K562 (cell line): ENCODE measurements at regions not wholly inside any gene's neighbourhood (a gene's known extent, or its start where the extent isn't known, plus 50 kb on each side); places are given as distances from the start of the nearest gene placed in this dataset.

Source experiments
- ATAC-seq: fragments of 200-7000 bp; cut with Tn5 transposase; 3 replicates; pipeline ENCODE4 v1.9.1; 2020; ENCODE audit warnings: moderate library complexity
- BruUV-seq: library from RNA; stranded (reverse); fragments of 400-500 nt; replicated peaks from 2 replicates; lab custom pipeline; 2021; lab: Mats Ljungman, UMichigan
- CTCF ChIA-PET: fragments of 300-600 bp; formaldehyde crosslinking; extraction: SDS; loops from one replicate; lab custom pipeline; 2021; ENCODE audit warnings: low intra/inter-chr PET ratio; lab: Yijun Ruan, JAX
- POLR2A ChIA-PET: fragments of 300-600, 350-650 bp; sonication (Branson Sonifier 250); formaldehyde crosslinking; extraction: SDS; loops from one replicate; lab custom pipeline; 2021; ENCODE audit warnings: antibody characterized with exemption, inconsistent platforms; lab: Yijun Ruan, JAX
- DNase-seq, 4 experiments: peaks; one replicate each; pipeline versions ENCODE4 v3.0.0 to v3.0.0-alpha.2; 2011 to 2018; ENCODE audit warnings: low spot score in 3 of 4, mixed read lengths in 3 of 4; ENCODE audit errors: extremely low read depth in 1 of 4
- FAIRE-seq: peaks from 2 replicates; lab custom pipeline; 2011; peaks lifted over from hg19 to GRCh38; lab: Jason Lieb, UNC
- H2AFZ ChIP-seq: 2 replicates; pipeline ENCODE4 v1.6.0; 2011; ENCODE audit warnings: low read depth, low read length, control low read depth, inconsistent platforms
- H3K27ac ChIP-seq: fragments of 200-600 bp; 3 replicates; pipeline ENCODE4 v1.8.0; 2011; ENCODE audit warnings: low read depth, mild to moderate bottlenecking, control low read depth, inconsistent platforms, low read length, moderate library complexity, mixed read lengths; ENCODE audit errors: extremely low read depth
- H3K27me3 ChIP-seq, 2 experiments: fragments of 300-600 bp in 1 of 2; 2 replicates in 1 of 2; 3 replicates in 1 of 2; pipeline versions ENCODE4 v1.6.0 to v1.8.0; 2011; ENCODE audit warnings: inconsistent platforms in 2 of 2, low read length in 2 of 2, mild to moderate bottlenecking in 1 of 2, mixed read lengths in 1 of 2, moderate library complexity in 1 of 2; ENCODE audit not compliant: control insufficient read depth in 2 of 2, insufficient read depth in 2 of 2
- H3K36me3 ChIP-seq: fragments of 300-600 bp; 3 replicates; pipeline ENCODE4 v1.8.0; 2011; ENCODE audit warnings: mild to moderate bottlenecking, low read length, inconsistent platforms; ENCODE audit not compliant: control insufficient read depth, insufficient read depth
- H3K4me1 ChIP-seq, 2 experiments: fragments of 200-600 bp in 1 of 2; replicated peaks in 1 of 2; 2 replicates in 1 of 2; 3 replicates in 1 of 2; pipeline versions ENCODE4 v1.5.1 to v1.8.0; 2011; ENCODE audit warnings: inconsistent platforms in 2 of 2, low read length in 2 of 2, mild to moderate bottlenecking in 1 of 2, mixed read lengths in 1 of 2, moderate library complexity in 1 of 2; ENCODE audit not compliant: control insufficient read depth in 2 of 2, insufficient read depth in 2 of 2
- H3K4me2 ChIP-seq: 2 replicates; pipeline ENCODE4 v1.6.1; 2011; ENCODE audit warnings: low read length, control low read depth, inconsistent platforms, mixed read lengths; ENCODE audit not compliant: insufficient read depth
- H3K4me3 ChIP-seq: fragments of 200-600 bp; sonication (generic), shearing (Covaris generic); 2 replicates; pipeline ENCODE4 v1.5.1; 2016; ENCODE audit warnings: control low read depth, inconsistent platforms
- H3K79me2 ChIP-seq: fragments of 200-600 bp; 3 replicates; pipeline ENCODE4 v1.8.0; 2011; ENCODE audit warnings: low read length, inconsistent platforms; ENCODE audit not compliant: control insufficient read depth, insufficient read depth
- H3K9ac ChIP-seq, 2 experiments: 2 replicates each; pipeline versions ENCODE4 v1.6.0 to v1.6.1; 2011; ENCODE audit warnings: low read depth in 2 of 2, low read length in 2 of 2, control low read depth in 1 of 2, inconsistent platforms in 1 of 2, mild to moderate bottlenecking in 1 of 2, mixed read lengths in 1 of 2; ENCODE audit not compliant: insufficient read depth in 1 of 2
- H3K9me1 ChIP-seq: one replicate; pipeline ENCODE4 v1.6.0; 2011; ENCODE audit warnings: inconsistent platforms, mild to moderate bottlenecking, low read length, moderate library complexity; ENCODE audit not compliant: control insufficient read depth, insufficient read depth
- H3K9me3 ChIP-seq: replicated peaks from 2 replicates; pipeline ENCODE4 v1.5.1; 2011; ENCODE audit warnings: low read depth, low read length, inconsistent platforms; ENCODE audit not compliant: control insufficient read depth, insufficient read depth
- H4K20me1 ChIP-seq: replicated peaks from 2 replicates; pipeline ENCODE4 v1.6.1; 2011; ENCODE audit warnings: low read length, inconsistent platforms, mixed read lengths; ENCODE audit not compliant: control insufficient read depth, insufficient read depth
- E2F1 ChIP-seq: sonication (generic); formaldehyde crosslinking; IDR thresholded peaks from 2 replicates; pipeline ENCODE4 v1.8.1; 2023; ENCODE audit warnings: mild to moderate bottlenecking, missing genetic modification reagents, moderate library complexity
- HIVEP1 ChIP-seq: fragments of 250-450 bp; sonication (Bioruptor Pico); IDR thresholded peaks from 2 replicates; pipeline ENCODE4 v1.4.0; 2020; ENCODE audit warnings: mild to moderate bottlenecking
- KAT7 ChIP-seq: sonication (generic); formaldehyde crosslinking; IDR thresholded peaks from 2 replicates; pipeline ENCODE4 v1.8.0; 2022; ENCODE audit warnings: missing genetic modification reagents, mild to moderate bottlenecking, borderline replicate concordance
- KDM5B ChIP-seq: fragments of 200-600 bp; sonication (generic); IDR thresholded peaks from 2 replicates; pipeline ENCODE4 v1.6.1; 2012; ENCODE audit warnings: low read depth, mild to moderate bottlenecking, moderate library complexity, low read length, control low read depth, inconsistent platforms; ENCODE audit not compliant: insufficient replicate concordance
- MAFK ChIP-seq: IDR thresholded peaks from 2 replicates; pipeline ENCODE4 v1.6.1; 2011; ENCODE audit warnings: low read length, improper control_type of control experiment
- ZFX ChIP-seq: sonication (generic); formaldehyde crosslinking; IDR thresholded peaks from 2 replicates; pipeline ENCODE4 v1.8.0; 2022; ENCODE audit warnings: mild to moderate bottlenecking, missing genetic modification reagents, moderate library complexity
- ZNF551 ChIP-seq: fragments of 250-450 bp; sonication (Bioruptor Pico); IDR thresholded peaks from 2 replicates; pipeline ENCODE4 v1.5.0; 2021; ENCODE audit warnings: mild to moderate bottlenecking, moderate library complexity
- WGBS: fragments of 100-300 bp; shearing (Covaris generic); methylation state at CpG from one replicate; pipeline ENCODE4 v1.1.6; 2016; ENCODE audit warnings: low coverage, mixed read lengths; ENCODE audit not compliant: insufficient coverage; ENCODE audit errors: missing lambda C conversion rate; 5-methylcytosine and 5-hydroxymethylcytosine counted together
- in situ Hi-C: fragments of 300-500 bp; cut with MboI; formaldehyde crosslinking; loops from 4 replicates; pipeline ENCODE4 v1.15.0; 2018; ENCODE audit warnings: inconsistent platforms, mixed read lengths
- intact Hi-C: fragments of 100-400 bp; cut with micrococcal nuclease; formaldehyde crosslinking; loops from 2 replicates; pipeline ENCODE4 v1.14.2; 2022
- TF ChIP-seq, protein P1 (sequence below): fragments of 200-800 bp; sonication (Bioruptor generic); IDR thresholded peaks from 2 replicates; pipeline ENCODE4 v1.6.1; 2016; ENCODE audit warnings: missing genetic modification characterization, missing compliant biosample characterization
- TF ChIP-seq, protein P2 (sequence below): sonication (generic); formaldehyde crosslinking; IDR thresholded peaks from 2 replicates; pipeline ENCODE4 v1.8.0; 2022; ENCODE audit warnings: missing genetic modification reagents, mild to moderate bottlenecking, borderline replicate concordance
- TF ChIP-seq, protein P3 (sequence below): fragments of 450-650 bp; IDR thresholded peaks from 2 replicates; pipeline ENCODE4 v1.6.1; 2017; ENCODE audit warnings: antibody characterized with exemption

GRCh38 chr1:219771080-219771479, 157.3 kb downstream of the SLC30A10 start (continued):
- TF ChIP-seq, protein P1, sequence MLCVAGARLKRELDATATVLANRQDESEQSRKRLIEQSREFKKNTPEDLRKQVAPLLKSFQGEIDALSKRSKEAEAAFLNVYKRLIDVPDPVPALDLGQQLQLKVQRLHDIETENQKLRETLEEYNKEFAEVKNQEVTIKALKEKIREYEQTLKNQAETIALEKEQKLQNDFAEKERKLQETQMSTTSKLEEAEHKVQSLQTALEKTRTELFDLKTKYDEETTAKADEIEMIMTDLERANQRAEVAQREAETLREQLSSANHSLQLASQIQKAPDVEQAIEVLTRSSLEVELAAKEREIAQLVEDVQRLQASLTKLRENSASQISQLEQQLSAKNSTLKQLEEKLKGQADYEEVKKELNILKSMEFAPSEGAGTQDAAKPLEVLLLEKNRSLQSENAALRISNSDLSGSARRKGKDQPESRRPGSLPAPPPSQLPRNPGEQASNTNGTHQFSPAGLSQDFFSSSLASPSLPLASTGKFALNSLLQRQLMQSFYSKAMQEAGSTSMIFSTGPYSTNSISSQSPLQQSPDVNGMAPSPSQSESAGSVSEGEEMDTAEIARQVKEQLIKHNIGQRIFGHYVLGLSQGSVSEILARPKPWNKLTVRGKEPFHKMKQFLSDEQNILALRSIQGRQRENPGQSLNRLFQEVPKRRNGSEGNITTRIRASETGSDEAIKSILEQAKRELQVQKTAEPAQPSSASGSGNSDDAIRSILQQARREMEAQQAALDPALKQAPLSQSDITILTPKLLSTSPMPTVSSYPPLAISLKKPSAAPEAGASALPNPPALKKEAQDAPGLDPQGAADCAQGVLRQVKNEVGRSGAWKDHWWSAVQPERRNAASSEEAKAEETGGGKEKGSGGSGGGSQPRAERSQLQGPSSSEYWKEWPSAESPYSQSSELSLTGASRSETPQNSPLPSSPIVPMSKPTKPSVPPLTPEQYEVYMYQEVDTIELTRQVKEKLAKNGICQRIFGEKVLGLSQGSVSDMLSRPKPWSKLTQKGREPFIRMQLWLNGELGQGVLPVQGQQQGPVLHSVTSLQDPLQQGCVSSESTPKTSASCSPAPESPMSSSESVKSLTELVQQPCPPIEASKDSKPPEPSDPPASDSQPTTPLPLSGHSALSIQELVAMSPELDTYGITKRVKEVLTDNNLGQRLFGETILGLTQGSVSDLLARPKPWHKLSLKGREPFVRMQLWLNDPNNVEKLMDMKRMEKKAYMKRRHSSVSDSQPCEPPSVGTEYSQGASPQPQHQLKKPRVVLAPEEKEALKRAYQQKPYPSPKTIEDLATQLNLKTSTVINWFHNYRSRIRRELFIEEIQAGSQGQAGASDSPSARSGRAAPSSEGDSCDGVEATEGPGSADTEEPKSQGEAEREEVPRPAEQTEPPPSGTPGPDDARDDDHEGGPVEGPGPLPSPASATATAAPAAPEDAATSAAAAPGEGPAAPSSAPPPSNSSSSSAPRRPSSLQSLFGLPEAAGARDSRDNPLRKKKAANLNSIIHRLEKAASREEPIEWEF (CRISPR knock-in tag): no peak
- no peak for TF ChIP-seq ZFX (CRISPR knock-in tag)

DNA sequence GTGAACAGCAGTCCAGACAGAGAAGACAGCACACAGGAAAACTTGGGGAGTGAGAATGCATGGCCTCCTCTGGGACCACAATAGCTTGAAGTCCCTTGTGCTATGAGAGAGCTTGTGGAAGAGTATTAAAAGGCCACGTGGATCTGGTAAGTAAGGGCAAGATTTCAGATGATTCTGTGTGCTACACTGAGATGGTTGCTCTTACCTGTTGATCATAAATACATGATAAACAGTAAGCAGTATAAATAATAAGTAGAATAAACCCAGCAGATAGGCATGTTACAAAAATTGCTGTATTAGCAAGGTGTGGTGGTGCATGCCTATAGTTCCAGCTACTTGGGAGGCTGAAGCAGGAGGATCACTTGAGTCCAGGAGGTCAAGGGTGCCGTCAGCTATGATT, 150.4 kb upstream of the ZC3H11B start:
- no peak overlapping the region for H3K4me3 ChIP-seq
- no peak for ATAC-seq
- no peak for TF ChIP-seq MAFK
- TF ChIP-seq KAT7 (CRISPR knock-in tag): no peak
- TF ChIP-seq ZNF551 (CRISPR knock-in tag): no peak
- TF ChIP-seq, protein P2, sequence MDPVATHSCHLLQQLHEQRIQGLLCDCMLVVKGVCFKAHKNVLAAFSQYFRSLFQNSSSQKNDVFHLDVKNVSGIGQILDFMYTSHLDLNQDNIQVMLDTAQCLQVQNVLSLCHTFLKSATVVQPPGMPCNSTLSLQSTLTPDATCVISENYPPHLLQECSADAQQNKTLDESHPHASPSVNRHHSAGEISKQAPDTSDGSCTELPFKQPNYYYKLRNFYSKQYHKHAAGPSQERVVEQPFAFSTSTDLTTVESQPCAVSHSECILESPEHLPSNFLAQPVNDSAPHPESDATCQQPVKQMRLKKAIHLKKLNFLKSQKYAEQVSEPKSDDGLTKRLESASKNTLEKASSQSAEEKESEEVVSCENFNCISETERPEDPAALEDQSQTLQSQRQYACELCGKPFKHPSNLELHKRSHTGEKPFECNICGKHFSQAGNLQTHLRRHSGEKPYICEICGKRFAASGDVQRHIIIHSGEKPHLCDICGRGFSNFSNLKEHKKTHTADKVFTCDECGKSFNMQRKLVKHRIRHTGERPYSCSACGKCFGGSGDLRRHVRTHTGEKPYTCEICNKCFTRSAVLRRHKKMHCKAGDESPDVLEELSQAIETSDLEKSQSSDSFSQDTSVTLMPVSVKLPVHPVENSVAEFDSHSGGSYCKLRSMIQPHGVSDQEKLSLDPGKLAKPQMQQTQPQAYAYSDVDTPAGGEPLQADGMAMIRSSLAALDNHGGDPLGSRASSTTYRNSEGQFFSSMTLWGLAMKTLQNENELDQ (CRISPR knock-in tag): no peak
- TF ChIP-seq HIVEP1 (CRISPR knock-in tag): no peak
- TF ChIP-seq KDM5B: no peak
- TF ChIP-seq, protein P3, sequence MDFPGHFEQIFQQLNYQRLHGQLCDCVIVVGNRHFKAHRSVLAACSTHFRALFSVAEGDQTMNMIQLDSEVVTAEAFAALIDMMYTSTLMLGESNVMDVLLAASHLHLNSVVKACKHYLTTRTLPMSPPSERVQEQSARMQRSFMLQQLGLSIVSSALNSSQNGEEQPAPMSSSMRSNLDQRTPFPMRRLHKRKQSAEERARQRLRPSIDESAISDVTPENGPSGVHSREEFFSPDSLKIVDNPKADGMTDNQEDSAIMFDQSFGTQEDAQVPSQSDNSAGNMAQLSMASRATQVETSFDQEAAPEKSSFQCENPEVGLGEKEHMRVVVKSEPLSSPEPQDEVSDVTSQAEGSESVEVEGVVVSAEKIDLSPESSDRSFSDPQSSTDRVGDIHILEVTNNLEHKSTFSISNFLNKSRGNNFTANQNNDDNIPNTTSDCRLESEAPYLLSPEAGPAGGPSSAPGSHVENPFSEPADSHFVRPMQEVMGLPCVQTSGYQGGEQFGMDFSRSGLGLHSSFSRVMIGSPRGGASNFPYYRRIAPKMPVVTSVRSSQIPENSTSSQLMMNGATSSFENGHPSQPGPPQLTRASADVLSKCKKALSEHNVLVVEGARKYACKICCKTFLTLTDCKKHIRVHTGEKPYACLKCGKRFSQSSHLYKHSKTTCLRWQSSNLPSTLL: no peak
- TF ChIP-seq E2F1 (CRISPR knock-in tag): no peak

More for the DNA sequence above, 150.4 kb upstream of the ZC3H11B start:
- Histone ChIP-seq H3K9me3 (no peaks in the 10 kb centered on the region), H3K4me1 (no peaks in the 10 kb centered on the region), H3K79me2 (no peaks in the 10 kb centered on the region), H3K36me3 (no peaks in the 10 kb centered on the region), H3K9me1 (no peaks in the 10 kb centered on the region), H4K20me1 (no peaks in the 10 kb centered on the region), H3K27ac (no peak overlapping the region), H3K4me2 (no peak overlapping the region), H3K27me3 (no peaks in the 10 kb centered on the region; a peak in 1 of 5 replicates), H3K9ac (no peak overlapping the region), H2AFZ (no peak overlapping the region)
- FAIRE-seq: no peak
- in situ Hi-C loops: no loop called here
- BruUV-seq: no TSS peak
- ChIA-PET POLR2A (interaction anchor here (0.6 kb wide), 1 partner anchor 43 kb away, joined by 4 read pairs; no protein-coding TSS in a partner anchor), CTCF (no interaction called here)
- WGBS: 0% methylated on average over 2 of the region's 2 CpGs
- DNase-seq: no peak
- intact Hi-C loops: no loop called here
